Coronary artery (tissue), 2 donors: ENCODE measurements at regions not wholly inside any gene's neighbourhood (a gene's known extent, or its start where the extent isn't known, plus 50 kb on each side); places are given as distances from the start of the nearest gene placed in this dataset.

ENCODE experiments used
- DNase-seq: peaks from one replicate; pipeline ENCODE4 v3.0.0-alpha.2; 2017; ENCODE audit warnings: low spot score
- H3K27ac ChIP-seq, 2 donors: fragments of 200-600 bp; sonication (generic); one replicate each; pipeline ENCODE4 v1.5.1; 2016 to 2019
- H3K4me3 ChIP-seq: fragments of 200-600 bp; sonication (generic); 2 replicates; pipeline ENCODE4 v1.5.1; 2016; ENCODE audit warnings: mild to moderate bottlenecking, moderate library complexity
- CTCF ChIP-seq: fragments of 200-600 bp; sonication (generic); IDR thresholded peaks from one replicate; pipeline ENCODE4 v1.5.1; 2019; ENCODE audit warnings: antibody characterized with exemption

- peak; percentile 16 for DNase-seq
- no peak for TF ChIP-seq CTCF
- H3K27ac ChIP-seq = no peak overlapping the region
- no peak overlapping the region for H3K4me3 ChIP-seq
These were observed 2227.7 kb downstream of the TP53TG3F start for GRCh38 chr16:35687071-35687470.

GRCh38 chr16:35687781-35688180 is 2228.4 kb downstream of the TP53TG3F start:
- Histone ChIP-seq H3K27ac (no peak overlapping the region), H3K4me3 (no peak overlapping the region)
- peak; percentile 17 for DNase-seq
- no peak for TF ChIP-seq CTCF

GRCh38 chr16:35689764-35690163 is 2230.4 kb downstream of the TP53TG3F start:
- H3K4me3 ChIP-seq = no peak overlapping the region
- TF ChIP-seq CTCF = no peak
- H3K27ac ChIP-seq = no peak overlapping the region
- peak; percentile 26 for DNase-seq

GRCh38 chr16:35690413-35690812 is 2231.0 kb downstream of the TP53TG3F start:
- no peak for TF ChIP-seq CTCF
- H3K4me3 ChIP-seq = no peak overlapping the region
- DNase-seq = peak; percentile 53
- H3K27ac ChIP-seq = no peak overlapping the region

- Histone ChIP-seq H3K27ac (no peak overlapping the region), H3K4me3 (no peak overlapping the region)
- no peak for TF ChIP-seq CTCF
- DNase-seq = peak; percentile 36
These were observed 2231.6 kb downstream of the TP53TG3F start for GRCh38 chr16:35691057-35691456.

GRCh38 chr16:35692824-35693223 is 2233.4 kb downstream of the TP53TG3F start:
- H3K27ac ChIP-seq = no peak overlapping the region
- DNase-seq = no peak
- TF ChIP-seq CTCF = no peak
- no peak overlapping the region for H3K4me3 ChIP-seq

GRCh38 chr16:35706901-35707300 is 2247.5 kb downstream of the TP53TG3F start:
- no peak overlapping the region for H3K27ac ChIP-seq
- DNase-seq = no peak
- no peak overlapping the region for H3K4me3 ChIP-seq
- TF ChIP-seq CTCF = no peak
